Muscle layer of colon (tissue), 2 donors: ENCODE measurements at regions not wholly inside any gene's neighbourhood (a gene's known extent, or its start where the extent isn't known, plus 50 kb on each side); places are given as distances from the start of the nearest gene placed in this dataset.

Source experiments
- H3K27ac ChIP-seq: one replicate; pipeline ENCODE4 v1.7.0; 2013; ENCODE audit warnings: low read depth, mild to moderate bottlenecking, low read length, moderate library complexity
- H3K27me3 ChIP-seq, 2 donors: one replicate each; pipeline ENCODE4 v1.7.0; 2013; ENCODE audit warnings: low read length in 2 of 2, mild to moderate bottlenecking in 2 of 2; ENCODE audit not compliant: insufficient read depth in 2 of 2, control insufficient read depth in 1 of 2
- H3K36me3 ChIP-seq: one replicate; pipeline ENCODE4 v1.7.0; 2013; ENCODE audit warnings: mild to moderate bottlenecking, low read length; ENCODE audit not compliant: insufficient read depth
- H3K4me1 ChIP-seq: one replicate; pipeline ENCODE4 v1.7.0; 2013; ENCODE audit warnings: mild to moderate bottlenecking, low read length; ENCODE audit not compliant: insufficient read depth
- H3K4me3 ChIP-seq, 2 donors: one replicate each; pipeline ENCODE4 v1.7.0; 2013; ENCODE audit warnings: low read length in 2 of 2, low read depth in 1 of 2, mild to moderate bottlenecking in 1 of 2, moderate library complexity in 1 of 2
- H3K9ac ChIP-seq: one replicate; pipeline ENCODE4 v1.7.0; 2013; ENCODE audit warnings: low read length
- H3K9me3 ChIP-seq: one replicate; pipeline ENCODE4 v1.7.0; 2013; ENCODE audit warnings: mild to moderate bottlenecking, low read length
- donor health status: abdominal sarcoma.
- donor health status: Adenocarcinoma of cecum.

- no peak overlapping the region for H3K9ac ChIP-seq
- H3K4me1 ChIP-seq, result peaks cover 43% of the 10 kb centered on the region
- H3K36me3 ChIP-seq, result no peaks in the 10 kb centered on the region
- H3K4me3 ChIP-seq, result no peak overlapping the region
- H3K27ac ChIP-seq, result no peak overlapping the region
- H3K9me3 ChIP-seq, result no peaks in the 10 kb centered on the region
- H3K27me3 ChIP-seq, result no peaks in the 10 kb centered on the region
Observed at GRCh38 chr13:44218501-44219240, 155.0 kb upstream of the SERP2 start.

GRCh38 chr13:44219577-44220548 lies 153.8 kb upstream of the SERP2 start:
- H3K27me3 ChIP-seq, result no peaks in the 10 kb centered on the region
- no peaks in the 10 kb centered on the region for H3K9me3 ChIP-seq
- H3K4me3 ChIP-seq, result no peak overlapping the region
- H3K9ac ChIP-seq, result no peak overlapping the region
- peak overlapping the region; percentile 67 for H3K27ac ChIP-seq
- H3K36me3 ChIP-seq, result no peaks in the 10 kb centered on the region
- H3K4me1 ChIP-seq, result peaks cover 54% of the 10 kb centered on the region

- H3K9ac ChIP-seq, result no peak overlapping the region
- H3K4me3 ChIP-seq, result no peak overlapping the region
- peaks cover 61% of the 10 kb centered on the region for H3K4me1 ChIP-seq
- H3K27me3 ChIP-seq, result no peaks in the 10 kb centered on the region
- peak overlapping the region; percentile 77 for H3K27ac ChIP-seq
- no peaks in the 10 kb centered on the region for H3K36me3 ChIP-seq
- H3K9me3 ChIP-seq, result no peaks in the 10 kb centered on the region
Observed at GRCh38 chr13:44220948-44221347, 152.7 kb upstream of the SERP2 start.

- Histone ChIP-seq H3K27me3 (no peaks in the 10 kb centered on the region), H3K9ac (no peak overlapping the region), H3K4me3 (no peak overlapping the region), H3K4me1 (peaks cover 61% of the 10 kb centered on the region), H3K27ac (peak overlapping the region; percentile 77), H3K9me3 (no peaks in the 10 kb centered on the region), H3K36me3 (no peaks in the 10 kb centered on the region)
Observed at GRCh38 chr13:44221657-44222056, 152.0 kb upstream of the SERP2 start.

GRCh38 chr13:44223770-44224444 lies 149.7 kb upstream of the SERP2 start:
- Histone ChIP-seq H3K4me1 (peaks cover 47% of the 10 kb centered on the region), H3K9me3 (no peaks in the 10 kb centered on the region), H3K9ac (no peak overlapping the region), H3K4me3 (no peak overlapping the region), H3K27ac (peak overlapping the region; percentile 75), H3K27me3 (no peaks in the 10 kb centered on the region), H3K36me3 (no peaks in the 10 kb centered on the region)

GRCh38 chr13:44224450-44225149 lies 149.0 kb upstream of the SERP2 start:
- peak overlapping the region; percentile 75 for H3K27ac ChIP-seq
- no peaks in the 10 kb centered on the region for H3K9me3 ChIP-seq
- peaks cover 40% of the 10 kb centered on the region for H3K4me1 ChIP-seq
- no peak overlapping the region for H3K4me3 ChIP-seq
- no peaks in the 10 kb centered on the region for H3K36me3 ChIP-seq
- H3K9ac ChIP-seq, result no peak overlapping the region
- no peaks in the 10 kb centered on the region for H3K27me3 ChIP-seq

GRCh38 chr13:44229371-44230030 lies 144.1 kb upstream of the SERP2 start:
- Histone ChIP-seq H3K9me3 (no peaks in the 10 kb centered on the region), H3K36me3 (no peaks in the 10 kb centered on the region), H3K27ac (no peak overlapping the region), H3K27me3 (no peaks in the 10 kb centered on the region), H3K4me1 (peaks cover 26% of the 10 kb centered on the region), H3K4me3 (no peak overlapping the region), H3K9ac (no peak overlapping the region)

DNA sequence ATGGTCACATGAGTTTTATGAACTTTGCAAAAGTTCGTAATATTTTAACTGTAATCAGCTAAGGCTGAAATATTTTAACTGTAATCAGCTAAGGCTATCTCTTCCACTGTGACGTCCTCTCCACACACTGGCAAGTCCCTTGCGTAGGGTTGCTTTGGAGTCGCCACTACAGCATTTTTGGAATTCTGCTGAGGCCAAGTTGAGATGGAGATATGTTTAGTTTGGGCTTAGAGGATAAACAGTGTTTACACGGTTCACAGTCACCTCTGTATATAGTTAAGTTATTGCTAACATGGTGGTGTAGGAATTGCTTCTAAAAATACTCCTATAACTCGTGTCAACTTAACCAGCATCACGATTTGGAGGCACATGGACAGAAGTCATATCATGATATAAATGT lies 143.6 kb upstream of the SERP2 start:
- Histone ChIP-seq H3K9me3 (no peaks in the 10 kb centered on the region), H3K9ac (no peak overlapping the region), H3K27ac (no peak overlapping the region), H3K27me3 (no peaks in the 10 kb centered on the region), H3K4me1 (peaks cover 20% of the 10 kb centered on the region), H3K36me3 (no peaks in the 10 kb centered on the region), H3K4me3 (no peak overlapping the region)

DNA sequence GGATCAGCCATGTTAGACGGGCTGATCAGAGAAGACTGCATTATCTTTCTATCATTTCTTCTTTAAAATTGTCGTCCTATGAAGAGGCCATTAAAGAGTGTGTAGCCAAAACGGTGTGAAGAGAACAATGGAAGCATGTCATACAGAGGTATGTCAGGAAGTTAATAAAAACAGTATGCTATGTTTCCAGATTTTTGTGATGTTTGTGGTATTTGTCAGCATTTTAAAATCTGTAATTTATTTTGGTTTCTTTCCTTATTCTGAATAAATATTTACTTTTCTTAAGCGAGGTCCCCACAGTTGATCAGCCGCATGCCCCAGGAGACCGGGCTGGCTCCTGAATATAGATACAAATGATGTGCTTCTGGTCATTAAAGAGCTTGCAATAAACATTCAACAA lies 142.9 kb upstream of the SERP2 start:
- peaks cover 16% of the 10 kb centered on the region for H3K4me1 ChIP-seq
- no peaks in the 10 kb centered on the region for H3K36me3 ChIP-seq
- no peak overlapping the region for H3K9ac ChIP-seq
- no peak overlapping the region for H3K4me3 ChIP-seq
- no peaks in the 10 kb centered on the region for H3K9me3 ChIP-seq
- no peak overlapping the region for H3K27ac ChIP-seq
- H3K27me3 ChIP-seq, result no peaks in the 10 kb centered on the region

DNA sequence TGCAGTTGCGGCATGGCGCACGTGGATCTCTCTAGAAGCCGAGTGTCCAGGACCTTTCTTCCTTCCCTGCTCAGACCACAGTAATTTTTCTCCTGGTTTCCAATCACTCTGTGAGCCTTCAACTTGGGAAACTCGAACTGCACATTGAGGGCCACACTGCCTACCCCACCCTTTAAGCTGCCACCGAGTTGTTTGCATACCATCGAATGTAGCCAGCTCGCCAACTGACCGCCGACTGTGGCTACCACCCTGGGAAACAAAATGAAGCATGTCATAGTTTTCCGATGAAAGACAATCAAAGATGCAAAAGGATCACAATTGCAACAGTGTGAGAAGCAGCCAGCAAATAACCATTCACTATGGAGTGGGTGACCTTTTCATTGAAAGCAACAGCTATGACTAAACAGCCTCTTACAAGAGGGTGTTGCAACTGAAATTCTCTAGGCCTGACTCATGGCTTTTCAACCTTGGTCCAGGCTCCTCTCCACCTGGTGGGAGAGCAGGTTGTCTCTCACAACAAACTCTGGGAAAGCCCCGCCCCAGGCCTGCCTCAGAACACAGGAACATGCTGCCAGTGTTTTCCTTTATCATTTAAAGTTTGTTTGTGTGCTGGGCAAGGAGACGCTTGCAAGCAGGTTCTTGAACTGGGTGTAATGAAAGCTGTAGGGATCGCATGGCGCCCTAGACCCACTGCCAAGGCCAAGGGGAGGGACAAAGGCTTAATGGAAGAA lies 141.7 kb upstream of the SERP2 start:
- Histone ChIP-seq H3K4me3 (no peak overlapping the region), H3K36me3 (no peaks in the 10 kb centered on the region), H3K27ac (no peak overlapping the region), H3K27me3 (no peaks in the 10 kb centered on the region), H3K9ac (no peak overlapping the region), H3K4me1 (peaks cover 23% of the 10 kb centered on the region), H3K9me3 (no peaks in the 10 kb centered on the region)
